H1 (cell line): ENCODE measurements at regions not wholly inside any gene's neighbourhood (a gene's known extent, or its start where the extent isn't known, plus 50 kb on each side); places are given as distances from the start of the nearest gene placed in this dataset.

ENCODE experiments used
- CHD7 ChIP-seq: fragments of 300-600 bp; sonication (generic); IDR thresholded peaks from 2 replicates; pipeline ENCODE4 v1.7.1; 2012; ENCODE audit warnings: low read length, moderate library complexity, mild to moderate bottlenecking, inconsistent platforms; ENCODE audit not compliant: insufficient replicate concordance
- FOSL1 ChIP-seq: IDR thresholded peaks from 2 replicates; pipeline ENCODE4 v1.6.1; 2011; ENCODE audit warnings: mild to moderate bottlenecking, low read depth, low read length, moderate library complexity; ENCODE audit not compliant: insufficient read depth
- MAFK ChIP-seq: IDR thresholded peaks from 2 replicates; pipeline ENCODE4 v1.6.1; 2012; ENCODE audit warnings: low read depth, mild to moderate bottlenecking, improper control_type of control experiment, low read length
- POLR2A ChIP-seq, 2 experiments: IDR thresholded peaks; 1 replicate in 1 of 2; 2 replicates in 1 of 2; pipeline ENCODE4 v1.6.1; 2011; ENCODE audit warnings: low read depth in 2 of 2, low read length in 2 of 2, mild to moderate bottlenecking in 2 of 2; ENCODE audit errors: control extremely low read depth in 1 of 2
- SIX5 ChIP-seq: IDR thresholded peaks from 2 replicates; pipeline ENCODE4 v1.6.1; 2011; ENCODE audit warnings: mild to moderate bottlenecking, low read depth, low read length

- TF ChIP-seq CHD7 (no peak), FOSL1 (no peak), SIX5 (no peak), POLR2A (IDR thresholded peaks at IDR 0.05; ENCODE audit: control extremely low read depth in 1 of 2, low read depth in 2 of 2, low read length in 2 of 2) (no peak), MAFK (no peak)
- TF ChIP-seq, all 59 proteins: peak for 0
These were observed 578.7 kb downstream of the ADCYAP1 start (continued) for GRCh38 chr18:1483385-1483784.
